Endothelial cell of umbilical vein (primary cell): ENCODE measurements at regions not wholly inside any gene's neighbourhood (a gene's known extent, or its start where the extent isn't known, plus 50 kb on each side); places are given as distances from the start of the nearest gene placed in this dataset.

Experiments
- BruUV-seq: library from RNA; stranded (reverse); fragments of 400-500 nt; replicated peaks from 2 replicates; lab custom pipeline; 2021; lab: Mats Ljungman, UMichigan
- CTCF ChIA-PET: fragments of 300-600, 350-600 bp; sonication (Branson Sonifier 250); formaldehyde crosslinking; loops from one replicate; lab custom pipeline; 2021; ENCODE audit warnings: antibody characterized with exemption, inconsistent platforms; lab: Charles Lee
- POLR2A ChIA-PET: fragments of 300-600, 350-600 bp; sonication (Branson Sonifier 250); formaldehyde crosslinking; loops from one replicate; lab custom pipeline; 2021; ENCODE audit warnings: antibody characterized with exemption, inconsistent platforms; lab: Charles Lee
- DNase-seq: peaks from one replicate; pipeline ENCODE4 v3.0.0-alpha.2; 2011; ENCODE audit warnings: low read depth, low spot score
- FAIRE-seq: peaks from 2 replicates; lab custom pipeline; 2011; peaks lifted over from hg19 to GRCh38; lab: Jason Lieb, UNC
- H2AFZ ChIP-seq: 2 replicates; pipeline ENCODE4 v1.6.0; 2012; ENCODE audit warnings: low read depth, low read length, control low read depth, inconsistent platforms
- H3K27ac ChIP-seq: 2 replicates; pipeline ENCODE4 v1.5.1; 2011; ENCODE audit warnings: low read depth, mild to moderate bottlenecking, control low read depth, low read length, moderate library complexity; ENCODE audit not compliant: insufficient read depth
- H3K27me3 ChIP-seq, 2 experiments: 2 replicates each; pipeline versions ENCODE4 v1.6.0 to v1.6.1; 2011; ENCODE audit warnings: low read length in 2 of 2, mixed read lengths in 1 of 2; ENCODE audit not compliant: control insufficient read depth in 2 of 2, insufficient read depth in 2 of 2
- H3K36me3 ChIP-seq, 2 experiments: 2 replicates in 1 of 2; 3 replicates in 1 of 2; pipeline ENCODE4 v1.5.1; 2011; ENCODE audit warnings: low read length in 2 of 2, mild to moderate bottlenecking in 1 of 2, moderate library complexity in 1 of 2; ENCODE audit not compliant: control insufficient read depth in 2 of 2, insufficient read depth in 2 of 2; ENCODE audit errors: extremely low read depth in 1 of 2
- H3K4me1 ChIP-seq: 3 replicates; pipeline ENCODE4 v1.5.1; 2011; ENCODE audit warnings: mild to moderate bottlenecking, low read length; ENCODE audit not compliant: control insufficient read depth, insufficient read depth; ENCODE audit errors: extremely low read depth
- H3K4me2 ChIP-seq: 2 replicates; pipeline ENCODE4 v1.6.1; 2011; ENCODE audit warnings: low read length, control low read depth, mixed read lengths; ENCODE audit not compliant: insufficient read depth
- H3K4me3 ChIP-seq, 3 experiments: fragments of 200-600 bp in 1 of 3; sonication (generic), shearing (Covaris generic) in 1 of 3; replicated peaks in 1 of 3; 2 replicates each; pipeline ENCODE4 v1.5.1; 2011 to 2016; ENCODE audit warnings: control low read depth in 3 of 3, low read length in 3 of 3, mild to moderate bottlenecking in 2 of 3, inconsistent platforms in 1 of 3, low read depth in 1 of 3, moderate library complexity in 1 of 3; ENCODE audit not compliant: insufficient read depth in 1 of 3
- H3K79me2 ChIP-seq: 2 replicates; pipeline ENCODE4 v1.6.0; 2012; ENCODE audit warnings: low read length, inconsistent platforms; ENCODE audit not compliant: control insufficient read depth, insufficient read depth
- H3K9ac ChIP-seq: replicated peaks from 2 replicates; pipeline ENCODE3; 2011; ENCODE audit warnings: low read length, control low read depth; ENCODE audit not compliant: insufficient read depth; ENCODE audit errors: extremely low read depth
- H3K9me1 ChIP-seq: replicated peaks from 3 replicates; pipeline ENCODE4 v1.6.0; 2011; ENCODE audit warnings: mild to moderate bottlenecking, low read length; ENCODE audit not compliant: control insufficient read depth, insufficient read depth; ENCODE audit errors: extremely low read depth
- H3K9me3 ChIP-seq: replicated peaks from 2 replicates; pipeline ENCODE4 v1.5.1; 2012; ENCODE audit warnings: low read length, inconsistent platforms; ENCODE audit not compliant: control insufficient read depth, insufficient read depth
- H4K20me1 ChIP-seq: replicated peaks from 2 replicates; pipeline ENCODE3; 2011; ENCODE audit warnings: mild to moderate bottlenecking, low read length; ENCODE audit not compliant: control insufficient read depth, insufficient read depth; ENCODE audit errors: extremely low read depth
- CTCF ChIP-seq, 2 donors: IDR thresholded peaks; 1 replicate in 1 of 2; 2 replicates in 1 of 2; pipeline ENCODE4 v1.5.1; 2011; ENCODE audit warnings: low read length in 2 of 2, mild to moderate bottlenecking in 2 of 2, moderate library complexity in 2 of 2, control low read depth in 1 of 2, inconsistent platforms in 1 of 2, low read depth in 1 of 2; ENCODE audit not compliant: insufficient read depth in 1 of 2; ENCODE audit errors: extremely low read depth in 1 of 2
- EZH2 ChIP-seq: IDR thresholded peaks from 2 replicates; pipeline ENCODE4 v1.6.1; 2012; ENCODE audit warnings: borderline replicate concordance, low read depth, mild to moderate bottlenecking, moderate library complexity, low read length, inconsistent platforms; ENCODE audit not compliant: severe bottlenecking
- FOS ChIP-seq: IDR thresholded peaks from 2 replicates; pipeline ENCODE4 v1.6.1; 2011; ENCODE audit warnings: mild to moderate bottlenecking, low read length, moderate library complexity, borderline replicate concordance; ENCODE audit not compliant: insufficient read depth
- GATA2 ChIP-seq: IDR thresholded peaks from 2 replicates; pipeline ENCODE4 v1.7.0; 2011; ENCODE audit warnings: low read depth, mild to moderate bottlenecking, moderate library complexity, mixed read lengths, low read length; ENCODE audit not compliant: insufficient read length, insufficient read depth
- JUN ChIP-seq: IDR thresholded peaks from 2 replicates; pipeline ENCODE4 v1.6.1; 2011; ENCODE audit warnings: borderline replicate concordance, low read depth; ENCODE audit not compliant: insufficient read length, insufficient read depth
- MYC ChIP-seq: IDR thresholded peaks from one replicate; pipeline ENCODE4 v1.6.1; 2011; ENCODE audit warnings: mild to moderate bottlenecking, low read depth, low read length
- POLR2A ChIP-seq: IDR thresholded peaks from 2 replicates; pipeline ENCODE4 v1.6.1; 2012; ENCODE audit warnings: low read depth, mild to moderate bottlenecking, control low read depth, low read length
- POLR2AphosphoS5 ChIP-seq: IDR thresholded peaks from 2 replicates; pipeline ENCODE4 v1.6.1; 2012; ENCODE audit warnings: low read depth, mild to moderate bottlenecking, control low read depth, low read length, moderate library complexity; ENCODE audit not compliant: insufficient read depth
- dilution Hi-C: fragments of 300-500 bp; cut with MboI; formaldehyde crosslinking; loops from one replicate; pipeline ENCODE4 v1.15.0; 2019; ENCODE audit warnings: low sequenced_read_pairs; ENCODE audit not compliant: extremely low pct_ligation_motif_present
- intact Hi-C: fragments of 100-400 bp; cut with micrococcal nuclease; formaldehyde crosslinking; loops from one replicate; pipeline ENCODE4 v1.10.0; 2022
- TF ChIP-seq, protein P1 (sequence below): IDR thresholded peaks from 2 replicates; pipeline ENCODE4 v1.6.1; 2011; ENCODE audit not compliant: insufficient read depth, insufficient read length

GRCh38 chr15:62843311-62843710, 199.2 kb upstream of the TPM1 start:
- POLR2A ChIA-PET = no interaction called here
- intact Hi-C loops = no loop called here

DNA sequence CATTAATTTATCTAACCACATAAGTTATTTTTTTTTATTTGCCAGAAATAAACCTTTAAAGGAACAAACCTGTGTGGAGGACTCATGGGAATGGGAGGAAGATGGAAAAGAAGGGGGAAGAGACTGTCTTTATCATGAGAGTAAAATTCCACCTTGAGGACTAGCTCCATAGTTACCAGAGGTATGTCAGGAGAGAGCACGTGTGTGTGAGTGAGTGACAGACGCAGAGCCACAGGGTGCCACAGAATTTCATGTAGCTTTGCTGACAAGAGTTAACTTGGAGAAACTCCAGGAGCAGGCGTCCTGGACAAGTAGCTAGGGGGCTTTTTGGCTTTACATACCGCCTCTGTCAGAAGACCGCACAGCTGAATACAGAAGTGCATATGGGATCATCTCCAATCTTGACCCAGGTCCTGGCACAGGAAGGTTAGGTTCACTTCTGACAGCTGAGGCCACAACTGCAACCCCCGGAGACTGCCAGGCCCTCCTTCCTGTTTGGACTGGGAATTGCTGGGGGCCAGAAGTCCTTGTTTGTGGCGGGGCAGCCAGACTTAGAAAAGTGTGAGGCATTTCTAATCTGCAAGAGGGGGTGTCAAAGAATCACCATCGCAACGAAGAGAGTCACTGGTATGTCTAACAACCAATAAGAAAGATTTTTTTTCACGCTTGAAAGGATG, 197.8 kb upstream of the TPM1 start:
- intact Hi-C loops = loop anchor here (5.0 kb wide), 3 partner anchors 388 to 558 kb away; no protein-coding TSS in a partner anchor
- no peaks in the 10 kb centered on the region for H3K36me3 ChIP-seq
- DNase-seq (no peak), FAIRE-seq (peak; percentile 64)
- no peaks in the 10 kb centered on the region for H4K20me1 ChIP-seq
- H3K9me1 ChIP-seq = no peaks in the 10 kb centered on the region
- H3K79me2 ChIP-seq = no peaks in the 10 kb centered on the region
- ChIA-PET POLR2A (interaction anchor here (2.0 kb wide), 1 partner anchor 203 kb away, joined by 8 read pairs; no protein-coding TSS in a partner anchor), CTCF (interaction anchor here (1.1 to 3.6 kb wide), 6 partner anchors 12 to 203 kb away, joined by 3 to 14 read pairs (median 4); no protein-coding TSS in a partner anchor)
- peak overlapping the region; percentile 20 for H3K27ac ChIP-seq
- H3K4me3 ChIP-seq = no peak overlapping the region
- no TSS peak for BruUV-seq
- H3K4me2 ChIP-seq = no peak overlapping the region
- H3K9ac ChIP-seq = peak overlapping the region; percentile 13
- no peak overlapping the region for H2AFZ ChIP-seq
- peaks cover 31% of the 10 kb centered on the region for H3K4me1 ChIP-seq
- TF ChIP-seq GATA2 (no peak), POLR2AphosphoS5 (no peak), CTCF (IDR thresholded peaks at IDR 0.05; ENCODE audit: extremely low read depth in 1 of 2, insufficient read depth in 1 of 2, low read depth in 1 of 2, low read length in 2 of 2) (no peak), POLR2A (no peak), MYC (no peak), FOS (no peak), EZH2 (no peak), JUN (no peak)
- TF ChIP-seq, protein P1, sequence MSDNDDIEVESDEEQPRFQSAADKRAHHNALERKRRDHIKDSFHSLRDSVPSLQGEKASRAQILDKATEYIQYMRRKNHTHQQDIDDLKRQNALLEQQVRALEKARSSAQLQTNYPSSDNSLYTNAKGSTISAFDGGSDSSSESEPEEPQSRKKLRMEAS = no peak
- dilution Hi-C loops = no loop called here
- H3K9me3 ChIP-seq = no peaks in the 10 kb centered on the region
- no peaks in the 10 kb centered on the region for H3K27me3 ChIP-seq

More at GRCh38 chr15:62843311-62843710, 199.2 kb upstream of the TPM1 start:
- Histone ChIP-seq H3K9me3 (no peaks in the 10 kb centered on the region), H3K9ac (no peak overlapping the region), H3K36me3 (no peaks in the 10 kb centered on the region), H3K4me1 (peaks cover 20% of the 10 kb centered on the region), H3K4me2 (no peak overlapping the region), H3K4me3 (no peak overlapping the region), H3K27ac (no peak overlapping the region), H3K9me1 (no peaks in the 10 kb centered on the region), H2AFZ (no peak overlapping the region), H3K79me2 (no peaks in the 10 kb centered on the region), H4K20me1 (no peaks in the 10 kb centered on the region), H3K27me3 (no peaks in the 10 kb centered on the region)
- dilution Hi-C loops = no loop called here
- FAIRE-seq (no peak), DNase-seq (no peak)
- CTCF ChIA-PET = no interaction called here
- no TSS peak for BruUV-seq
- no peak for TF ChIP-seq EZH2
- TF ChIP-seq JUN = no peak
- no peak for TF ChIP-seq FOS
